ENCODE measurements at regions not wholly inside any gene's neighbourhood (a gene's known extent, or its start where the extent isn't known, plus 50 kb on each side); places are given as distances from the start of the nearest gene placed in this dataset.
"Not testable (repeated sequence)": the region's sequence is repeated elsewhere in the genome, so short reads cannot be mapped to it uniquely, and the experiment has no call there.

GRCh38 chr7:153521370-153521769 lies 530.8 kb upstream of the DPP6 start:
- DNase-seq (no peak), ATAC-seq (no peak)
- Mint-ChIP-seq H3K9me3 (peaks cover 13 to 16% of the 10 kb centered on the region in 2 donors), H3K27ac (no peak overlapping the region), H3K4me3 (no peak overlapping the region), H3K4me1 (no peaks in the 10 kb centered on the region), H3K27me3 (no peaks in the 10 kb centered on the region)

DNA sequence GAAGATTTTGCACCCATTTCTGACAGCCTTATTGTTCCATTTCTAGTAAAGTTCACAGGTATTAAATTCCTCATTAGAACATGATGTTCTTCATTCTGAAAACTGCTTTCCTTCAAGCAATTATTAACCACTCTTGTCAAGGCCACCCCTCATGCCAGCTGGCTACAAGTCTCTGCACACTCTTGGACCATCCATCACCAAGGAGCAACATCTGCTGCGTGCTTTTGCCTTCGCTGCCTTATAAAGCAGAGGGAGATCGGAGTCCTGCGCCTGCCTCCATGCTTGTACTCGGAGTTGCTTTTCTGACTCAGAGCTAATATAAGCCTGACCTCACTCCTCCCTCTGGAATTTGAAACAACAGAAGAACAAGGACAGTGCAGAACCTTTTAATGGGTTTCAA lies 529.9 kb upstream of the DPP6 start:
- ATAC-seq (no peak), DNase-seq (no peak)
- Mint-ChIP-seq H3K9me3 (peaks cover 16 to 18% of the 10 kb centered on the region in 2 donors), H3K4me1 (no peaks in the 10 kb centered on the region), H3K27ac (no peak overlapping the region), H3K4me3 (no peak overlapping the region), H3K27me3 (no peaks in the 10 kb centered on the region)

DNA sequence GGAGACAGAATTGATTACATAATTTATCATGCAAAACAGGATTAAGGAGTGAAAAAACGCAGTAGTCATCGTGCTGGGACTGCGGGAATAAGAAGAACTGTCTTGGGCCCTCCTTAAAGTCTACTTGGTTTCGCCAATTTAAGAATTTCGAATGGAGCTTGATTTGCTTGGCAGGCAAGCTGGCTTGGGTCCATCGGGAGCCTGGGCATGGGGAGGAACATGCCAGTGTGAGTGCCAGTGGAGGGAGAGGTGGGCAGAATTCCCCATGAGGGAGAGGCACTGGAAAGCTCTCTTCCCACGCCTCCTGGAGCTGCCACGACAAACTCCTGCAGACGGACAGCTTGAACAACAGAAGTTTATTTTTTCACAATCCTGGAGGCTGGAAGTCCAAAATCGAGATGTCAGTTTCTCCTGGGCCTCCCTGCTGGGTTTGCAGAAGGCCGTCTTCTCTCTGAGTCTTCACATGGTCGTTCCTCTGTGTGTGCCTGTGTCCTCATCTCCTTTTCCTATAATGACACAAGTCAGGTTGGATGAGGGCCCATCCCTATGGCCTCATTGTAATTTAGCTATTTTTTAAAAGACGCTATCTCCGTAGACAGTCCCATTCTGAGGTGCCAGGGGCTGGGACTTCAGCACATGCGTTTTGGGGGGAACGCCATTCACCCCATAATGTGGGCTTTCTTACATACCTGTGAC lies 528.7 kb upstream of the DPP6 start:
- Mint-ChIP-seq H3K4me3 (no peak overlapping the region), H3K4me1 (no peaks in the 10 kb centered on the region), H3K27me3 (no peaks in the 10 kb centered on the region), H3K27ac (no peak overlapping the region), H3K9me3 (peaks cover 13 to 14% of the 10 kb centered on the region in 2 donors)
- ATAC-seq: peak; percentile 12
- DNase-seq: no peak

DNA sequence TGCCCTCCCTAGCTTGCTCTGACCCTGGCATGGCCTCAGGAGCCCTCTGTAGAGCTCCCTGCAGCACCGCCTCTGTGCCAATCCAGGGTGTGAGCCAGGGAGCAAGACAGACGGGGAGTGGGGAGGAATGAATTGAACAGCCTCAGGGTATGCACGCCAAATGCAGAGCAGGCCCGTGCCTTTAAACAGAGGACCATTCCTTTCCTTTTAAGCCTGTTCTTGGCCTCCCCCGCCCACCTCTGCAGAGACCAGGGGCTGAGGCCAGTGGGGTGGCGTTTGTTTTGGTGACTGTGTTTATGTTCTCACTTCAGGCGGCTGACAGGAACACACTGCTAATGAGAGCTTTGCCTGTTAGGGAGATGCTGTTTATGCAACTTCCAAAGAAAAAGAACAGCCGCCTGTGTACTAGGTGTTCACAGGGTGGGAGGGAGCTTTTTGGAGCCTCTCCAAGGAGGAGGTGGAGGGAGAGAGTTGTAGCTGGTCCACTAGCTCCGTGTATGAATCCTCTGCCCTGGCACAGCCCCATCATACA lies 528.1 kb upstream of the DPP6 start:
- no peaks in the 10 kb centered on the region for H3K4me1 Mint-ChIP-seq
- ATAC-seq: peak; percentile 31
- H3K27me3 Mint-ChIP-seq: no peaks in the 10 kb centered on the region
- no peak for DNase-seq
- H3K9me3 Mint-ChIP-seq: peaks cover 10 to 11% of the 10 kb centered on the region in 2 donors
- no peak overlapping the region for H3K27ac Mint-ChIP-seq
- H3K4me3 Mint-ChIP-seq: no peak overlapping the region

DNA sequence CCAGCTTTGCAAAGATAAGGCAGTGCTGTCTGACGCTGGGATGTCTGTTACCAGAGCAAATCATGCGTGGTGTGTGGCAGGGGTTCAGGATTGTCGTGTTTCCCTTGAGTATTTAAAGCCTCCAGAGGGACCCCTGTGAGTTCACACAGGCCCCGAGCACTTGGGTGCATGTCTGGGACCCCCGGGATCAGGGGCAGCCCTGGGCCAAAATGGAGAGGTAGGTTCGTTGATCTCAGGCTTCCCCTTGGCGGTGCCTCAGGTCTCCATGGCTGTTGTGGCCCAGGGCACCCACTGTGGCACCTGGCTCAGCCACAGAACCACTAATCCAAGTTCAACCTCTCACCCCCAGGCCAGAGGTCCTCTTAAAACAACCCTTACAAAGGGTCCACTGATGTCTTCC lies 523.1 kb upstream of the DPP6 start:
- Mint-ChIP-seq H3K4me1 (no peaks in the 10 kb centered on the region), H3K27ac (no peak overlapping the region), H3K27me3 (no peaks in the 10 kb centered on the region), H3K4me3 (no peak overlapping the region), H3K9me3 (peaks cover 15 to 18% of the 10 kb centered on the region in 2 donors)
- DNase-seq: no peak
- no peak for ATAC-seq

DNA sequence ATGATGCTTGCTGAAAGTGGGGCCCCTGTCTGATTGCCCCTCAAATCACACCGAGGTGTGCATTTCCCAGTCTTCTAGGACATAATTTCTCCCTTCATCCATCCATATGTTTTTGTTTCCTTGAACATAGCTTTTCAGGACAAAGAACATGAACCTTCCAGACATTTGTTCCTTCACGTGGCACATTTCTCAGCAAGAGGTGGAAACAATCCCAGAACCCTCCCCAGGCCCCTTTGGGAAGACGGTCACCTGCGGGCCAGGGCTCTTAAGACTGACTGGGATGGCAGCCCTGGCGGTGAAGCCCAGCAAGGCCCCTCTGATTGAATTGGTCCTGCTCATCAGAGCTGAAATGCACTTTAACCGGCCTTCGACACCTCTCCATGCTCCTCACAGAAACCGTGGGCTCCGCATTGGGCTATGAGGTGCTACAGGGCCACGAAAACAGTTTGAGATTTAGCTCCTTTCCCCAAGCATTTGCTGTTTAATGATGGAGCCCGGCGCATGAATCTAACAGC lies 522.5 kb upstream of the DPP6 start:
- no peak for DNase-seq
- no peak overlapping the region for H3K27ac Mint-ChIP-seq
- no peak overlapping the region for H3K4me3 Mint-ChIP-seq
- ATAC-seq: no peak
- H3K4me1 Mint-ChIP-seq: no peaks in the 10 kb centered on the region
- H3K9me3 Mint-ChIP-seq: peaks cover 15 to 18% of the 10 kb centered on the region in 2 donors
- H3K27me3 Mint-ChIP-seq: no peaks in the 10 kb centered on the region

DNA sequence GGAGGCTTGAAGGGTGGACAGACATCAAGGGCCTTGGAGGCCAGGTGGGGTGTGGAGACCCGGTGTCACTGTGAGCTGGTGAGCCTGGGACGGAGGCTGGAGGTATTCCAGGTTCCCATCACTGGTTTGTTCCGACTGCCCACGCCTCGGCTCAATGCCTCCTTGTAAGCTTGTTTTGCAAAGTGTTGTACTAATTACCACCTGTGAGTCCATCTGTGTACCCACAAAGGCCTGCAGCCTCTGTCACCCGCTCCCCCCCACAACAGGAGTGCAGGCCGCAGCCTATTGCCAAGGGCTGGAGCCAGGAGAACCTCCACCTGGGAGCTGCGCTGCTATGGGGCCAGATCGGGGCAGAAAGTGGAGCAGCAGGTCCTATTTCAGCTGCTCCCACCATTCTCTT lies 521.8 kb upstream of the DPP6 start:
- no peak for ATAC-seq
- no peaks in the 10 kb centered on the region for H3K27me3 Mint-ChIP-seq
- DNase-seq: no peak
- H3K4me1 Mint-ChIP-seq: no peaks in the 10 kb centered on the region
- H3K27ac Mint-ChIP-seq: no peak overlapping the region
- H3K9me3 Mint-ChIP-seq: peaks cover 15 to 18% of the 10 kb centered on the region in 2 donors
- no peak overlapping the region for H3K4me3 Mint-ChIP-seq

DNA sequence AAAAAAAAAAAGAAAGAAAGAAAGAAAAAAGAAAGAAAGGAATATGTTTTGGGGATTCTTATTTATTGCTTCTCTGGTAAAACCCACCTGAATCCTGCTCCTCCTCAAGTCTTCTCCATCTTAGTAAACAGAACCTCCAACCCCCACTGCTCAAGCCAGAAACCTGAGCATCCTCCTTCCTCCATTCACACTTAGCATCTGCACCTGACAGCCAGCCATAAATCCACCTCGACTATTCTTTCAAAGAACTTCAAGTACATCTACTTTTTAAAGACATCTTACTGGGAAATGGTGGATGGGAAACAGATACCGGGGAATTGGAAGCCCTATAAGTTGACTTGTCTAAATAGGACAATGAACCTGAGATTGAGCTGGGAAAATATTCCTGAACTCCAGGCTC lies 519.9 kb upstream of the DPP6 start:
- H3K27me3 Mint-ChIP-seq: no peaks in the 10 kb centered on the region
- no peak overlapping the region for H3K4me3 Mint-ChIP-seq
- no peak overlapping the region for H3K27ac Mint-ChIP-seq
- no peaks in the 10 kb centered on the region for H3K4me1 Mint-ChIP-seq
- no peak for ATAC-seq
- DNase-seq: no peak
- H3K9me3 Mint-ChIP-seq: peaks cover 11 to 18% of the 10 kb centered on the region in 2 donors

- no peak for ATAC-seq
- peaks cover 0 to 8% of the 10 kb centered on the region in 2 donors for H3K9me3 Mint-ChIP-seq
These were observed 514.9 kb upstream of the DPP6 start for GRCh38 chr7:153537271-153537670.

DNA sequence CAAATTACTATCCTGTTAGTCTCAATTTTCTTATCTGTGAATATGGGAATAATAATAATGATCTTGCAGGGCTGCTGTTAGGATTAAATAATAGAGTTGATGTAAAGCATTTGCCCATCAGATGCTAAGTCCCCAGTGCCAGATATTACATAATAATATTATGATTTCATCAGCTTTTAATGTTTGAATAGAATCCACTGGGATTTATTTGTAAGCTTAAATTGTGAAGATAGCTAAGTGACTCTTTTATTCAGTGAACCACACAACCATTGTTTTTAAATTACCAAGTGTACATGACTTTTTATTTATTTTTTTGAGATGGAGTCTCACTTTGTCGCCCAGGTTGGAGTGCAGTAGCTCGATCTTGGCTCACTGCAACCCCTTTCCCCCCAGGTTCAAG lies 510.3 kb upstream of the DPP6 start:
- Mint-ChIP-seq H3K27ac (no peak overlapping the region), H3K4me3 (no peak overlapping the region), H3K27me3 (no peaks in the 10 kb centered on the region), H3K9me3 (peaks cover 0 to 5% of the 10 kb centered on the region in 2 donors), H3K4me1 (no peaks in the 10 kb centered on the region)
- no peak for DNase-seq
- ATAC-seq: no peak

More at GRCh38 chr7:153537271-153537670, 514.9 kb upstream of the DPP6 start:
- no peak for DNase-seq
- Mint-ChIP-seq H3K4me3 (no peak overlapping the region), H3K27me3 (no peaks in the 10 kb centered on the region), H3K4me1 (no peaks in the 10 kb centered on the region), H3K27ac (no peak overlapping the region)

DNA sequence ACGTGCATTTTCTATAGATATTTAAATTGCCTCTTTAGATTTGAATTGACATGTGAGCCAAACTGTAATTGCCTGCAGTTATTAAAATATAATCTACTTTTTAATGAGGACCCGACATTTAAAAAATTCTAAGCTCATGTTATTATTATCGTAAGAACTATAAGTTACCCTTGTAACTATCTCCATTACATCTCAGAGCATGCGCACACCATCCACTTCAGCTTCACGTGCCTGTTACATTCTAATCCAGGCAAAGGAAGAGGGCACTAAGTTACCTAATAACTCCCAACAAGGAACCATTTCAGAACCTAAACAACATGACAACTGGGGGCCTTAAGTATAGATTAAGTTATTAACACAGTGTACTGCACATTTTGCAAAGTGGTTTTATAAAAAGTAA lies 509.0 kb upstream of the DPP6 start:
- no peak for DNase-seq
- Mint-ChIP-seq H3K27ac (no peak overlapping the region), H3K27me3 (no peaks in the 10 kb centered on the region), H3K4me3 (no peak overlapping the region), H3K4me1 (no peaks in the 10 kb centered on the region), H3K9me3 (peaks cover 0 to 5% of the 10 kb centered on the region in 2 donors)
- no peak for ATAC-seq

- no peak for DNase-seq
- Mint-ChIP-seq H3K27ac (no peak overlapping the region), H3K4me3 (no peak overlapping the region), H3K9me3 (no peaks in the 10 kb centered on the region), H3K4me1 (no peaks in the 10 kb centered on the region), H3K27me3 (no peaks in the 10 kb centered on the region)
- ATAC-seq: no peak
These were observed 502.0 kb upstream of the DPP6 start for GRCh38 chr7:153550173-153550572.

DNA sequence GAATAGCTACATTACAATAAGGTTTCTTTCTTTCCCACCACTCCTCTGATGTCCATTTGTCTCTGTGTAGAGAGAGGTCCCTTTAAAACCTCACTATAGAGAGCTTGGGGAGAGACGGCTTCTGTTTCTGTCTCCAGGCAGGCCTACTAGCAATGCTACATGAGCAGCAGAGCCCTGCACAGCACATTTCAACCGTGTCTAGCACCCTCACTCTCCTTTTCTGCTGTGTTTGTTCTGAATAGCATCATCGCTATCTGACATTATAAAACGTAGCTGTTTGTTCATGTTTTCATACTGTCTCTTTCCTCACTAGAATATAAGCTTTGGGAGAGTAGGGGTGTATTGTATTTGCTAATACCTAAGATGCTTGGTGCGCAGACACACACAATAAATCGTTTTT lies 487.8 kb upstream of the DPP6 start:
- Mint-ChIP-seq H3K27ac (no peak overlapping the region), H3K9me3 (peaks cover 12 to 32% of the 10 kb centered on the region in 2 donors), H3K4me3 (no peak overlapping the region), H3K4me1 (no peaks in the 10 kb centered on the region), H3K27me3 (no peaks in the 10 kb centered on the region)
- ATAC-seq (no peak), DNase-seq (no peak)

- ATAC-seq (no peak), DNase-seq (no peak)
- Mint-ChIP-seq H3K27ac (no peak overlapping the region), H3K27me3 (no peaks in the 10 kb centered on the region), H3K4me3 (no peak overlapping the region), H3K9me3 (peaks cover 29 to 45% of the 10 kb centered on the region in 2 donors), H3K4me1 (no peaks in the 10 kb centered on the region)
These were observed 485.9 kb upstream of the DPP6 start for GRCh38 chr7:153566324-153566723.

DNA sequence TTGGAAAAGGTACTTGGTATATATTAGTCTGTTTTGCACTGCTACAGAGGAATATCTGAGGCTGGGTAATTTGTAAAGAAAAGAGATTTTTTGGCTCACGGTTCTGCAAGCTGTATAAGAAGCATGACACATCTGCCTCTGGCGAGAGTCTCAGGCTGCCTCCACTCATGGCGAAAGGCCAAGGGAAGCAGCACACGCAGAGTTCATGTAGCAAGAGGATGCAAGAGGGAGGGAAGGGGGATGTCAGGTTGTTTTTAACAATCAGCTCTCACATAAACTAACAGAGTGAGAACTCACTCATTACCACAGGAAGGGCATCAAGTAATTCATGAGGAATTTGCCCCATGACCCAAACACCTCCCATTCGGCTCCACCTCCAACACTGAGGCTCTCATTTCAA lies 484.8 kb upstream of the DPP6 start:
- Mint-ChIP-seq H3K4me3 (no peak overlapping the region), H3K27ac (no peak overlapping the region), H3K27me3 (no peaks in the 10 kb centered on the region), H3K4me1 (no peaks in the 10 kb centered on the region), H3K9me3 (peaks cover 35 to 49% of the 10 kb centered on the region in 2 donors)
- DNase-seq (no peak), ATAC-seq (no peak)

- not testable (repeated sequence) for H3K4me3 Mint-ChIP-seq, H3K4me1 Mint-ChIP-seq, ATAC-seq, DNase-seq, H3K27ac Mint-ChIP-seq, H3K27me3 Mint-ChIP-seq
- peaks cover 42 to 58% of the 10 kb centered on the region in 2 donors for H3K9me3 Mint-ChIP-seq
These were observed 482.7 kb upstream of the DPP6 start for GRCh38 chr7:153569520-153569919.

DNA sequence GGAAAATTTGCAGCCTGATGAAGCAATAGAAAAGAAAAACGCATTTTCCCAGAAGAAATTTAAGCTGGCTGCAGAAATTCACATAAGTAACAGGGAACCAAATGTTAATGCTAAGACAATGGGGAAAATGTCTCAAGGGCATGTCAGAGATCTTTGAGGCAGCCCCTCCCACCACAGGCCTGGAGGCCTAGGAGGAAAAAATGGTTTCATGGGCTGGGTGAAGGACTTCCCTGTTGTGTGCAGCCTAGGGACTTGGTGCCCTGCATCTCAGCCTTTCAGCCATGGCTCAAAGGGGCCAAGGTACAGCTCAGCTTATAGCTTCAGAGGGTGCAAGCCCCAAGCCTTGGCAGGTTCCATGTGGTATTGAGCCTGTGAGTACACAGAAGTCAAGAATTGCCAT lies 476.1 kb upstream of the DPP6 start:
- no peak for ATAC-seq
- Mint-ChIP-seq H3K4me3 (no peak overlapping the region), H3K9me3 (peaks cover 38 to 58% of the 10 kb centered on the region in 2 donors), H3K27ac (no peak overlapping the region), H3K27me3 (no peaks in the 10 kb centered on the region), H3K4me1 (no peaks in the 10 kb centered on the region)
- no peak for DNase-seq
